OCI-LY7 (cell line): ENCODE measurements at regions not wholly inside any gene's neighbourhood (a gene's known extent, or its start where the extent isn't known, plus 50 kb on each side); places are given as distances from the start of the nearest gene placed in this dataset.

ENCODE experiments used
- EZH2phosphoT487 ChIP-seq: fragments of 200-600 bp; sonication (generic); IDR thresholded peaks from 2 replicates; pipeline ENCODE4 v1.6.1; 2018; ENCODE audit warnings: low read depth, borderline replicate concordance, mild to moderate bottlenecking, mixed run types, antibody characterized with exemption, low read length, moderate library complexity, mixed read lengths
- TF ChIP-seq, protein P1 (sequence below): fragments of 200-600 bp; sonication (generic); conservative IDR thresholded peaks from 2 replicates; pipeline ENCODE4 v1.5.1; 2014; ENCODE audit warnings: mild to moderate bottlenecking, antibody characterized with exemption, low read length, moderate library complexity, mixed read lengths

DNA sequence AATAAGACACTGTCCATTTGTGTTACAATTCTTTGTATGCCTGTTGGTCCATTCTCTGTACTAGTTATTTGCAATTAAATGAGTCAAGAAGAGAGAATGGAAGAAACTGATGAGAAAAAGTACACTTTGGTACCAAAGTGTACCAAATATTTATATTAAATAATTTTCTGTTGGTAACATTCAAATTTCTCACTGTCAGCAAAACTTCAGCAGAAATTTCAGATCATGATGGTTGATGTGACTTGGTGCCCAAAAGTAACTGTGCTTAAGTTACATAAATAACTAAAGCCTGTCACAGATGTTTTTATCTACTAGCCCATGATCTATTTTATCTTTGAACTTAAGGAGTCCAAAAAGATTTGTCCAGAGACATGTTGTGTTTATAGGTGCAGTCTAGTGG, 274.4 kb upstream of the CXADR start:
- TF ChIP-seq, protein P1, sequence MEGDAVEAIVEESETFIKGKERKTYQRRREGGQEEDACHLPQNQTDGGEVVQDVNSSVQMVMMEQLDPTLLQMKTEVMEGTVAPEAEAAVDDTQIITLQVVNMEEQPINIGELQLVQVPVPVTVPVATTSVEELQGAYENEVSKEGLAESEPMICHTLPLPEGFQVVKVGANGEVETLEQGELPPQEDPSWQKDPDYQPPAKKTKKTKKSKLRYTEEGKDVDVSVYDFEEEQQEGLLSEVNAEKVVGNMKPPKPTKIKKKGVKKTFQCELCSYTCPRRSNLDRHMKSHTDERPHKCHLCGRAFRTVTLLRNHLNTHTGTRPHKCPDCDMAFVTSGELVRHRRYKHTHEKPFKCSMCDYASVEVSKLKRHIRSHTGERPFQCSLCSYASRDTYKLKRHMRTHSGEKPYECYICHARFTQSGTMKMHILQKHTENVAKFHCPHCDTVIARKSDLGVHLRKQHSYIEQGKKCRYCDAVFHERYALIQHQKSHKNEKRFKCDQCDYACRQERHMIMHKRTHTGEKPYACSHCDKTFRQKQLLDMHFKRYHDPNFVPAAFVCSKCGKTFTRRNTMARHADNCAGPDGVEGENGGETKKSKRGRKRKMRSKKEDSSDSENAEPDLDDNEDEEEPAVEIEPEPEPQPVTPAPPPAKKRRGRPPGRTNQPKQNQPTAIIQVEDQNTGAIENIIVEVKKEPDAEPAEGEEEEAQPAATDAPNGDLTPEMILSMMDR, result no peak
- no peak for TF ChIP-seq EZH2phosphoT487
